CD4-positive, alpha-beta T cell treated with Interferon gamma for 1 hour (primary cell): ENCODE measurements at regions not wholly inside any gene's neighbourhood (a gene's known extent, or its start where the extent isn't known, plus 50 kb on each side); places are given as distances from the start of the nearest gene placed in this dataset.

ENCODE experiments used
- DNase-seq: peaks from one replicate; pipeline ENCODE4 v3.0.0-alpha.2; 2020

DNA sequence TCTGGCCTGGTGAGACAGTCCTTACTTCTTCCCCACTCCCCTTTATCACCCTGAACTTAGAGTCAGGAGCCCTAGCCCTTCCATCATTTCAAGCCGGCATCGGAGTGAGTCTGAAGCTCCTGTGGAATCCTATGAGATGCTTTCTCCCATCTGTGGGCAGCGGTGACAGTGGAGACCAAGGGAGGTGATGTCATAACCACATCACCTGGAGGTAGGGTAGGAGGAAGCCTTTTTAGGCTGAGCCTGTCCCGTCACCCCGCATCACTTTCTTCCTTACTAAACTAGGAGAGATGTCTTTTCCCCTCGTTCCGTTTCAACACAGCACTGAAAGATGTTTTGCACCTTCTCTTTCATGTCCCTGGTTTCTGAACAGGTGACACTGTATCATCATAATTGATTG lies 124.1 kb upstream of the WWC1 start:
- DNase-seq, result no peak

DNA sequence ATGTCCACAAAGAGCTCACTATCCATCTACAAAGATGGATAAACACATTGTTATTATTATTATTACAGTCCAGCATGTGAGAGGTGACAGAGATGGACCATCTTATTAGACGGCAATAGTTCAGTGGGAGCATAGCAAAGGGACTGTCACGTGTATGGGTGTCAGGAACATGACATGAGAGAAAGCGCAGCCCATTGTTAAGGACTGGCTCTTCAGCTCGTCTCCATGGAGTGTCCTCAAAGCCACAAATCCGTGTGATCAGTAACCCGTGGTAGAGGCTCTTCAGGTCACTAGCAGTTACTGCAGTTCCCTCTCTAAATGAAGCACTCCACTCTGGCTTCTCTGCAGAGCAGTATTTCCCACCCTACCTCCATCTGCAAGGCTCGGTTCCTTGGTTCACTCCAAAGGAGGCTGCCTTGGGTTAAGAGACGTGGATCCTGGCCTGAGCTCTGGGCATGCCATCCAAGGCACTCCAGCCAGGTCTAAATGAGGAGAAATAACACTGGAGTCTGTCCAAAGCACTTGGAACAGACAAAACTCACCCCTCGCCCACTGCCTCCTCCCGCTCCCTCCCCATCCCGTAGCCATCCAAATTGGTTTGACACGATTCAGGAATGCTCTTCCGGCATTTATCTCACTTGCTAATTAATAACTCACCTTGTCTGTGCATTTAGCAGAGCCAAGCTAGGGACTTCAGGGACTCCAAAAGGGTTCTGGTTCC lies 122.3 kb upstream of the WWC1 start:
- DNase-seq, result no peak

DNA sequence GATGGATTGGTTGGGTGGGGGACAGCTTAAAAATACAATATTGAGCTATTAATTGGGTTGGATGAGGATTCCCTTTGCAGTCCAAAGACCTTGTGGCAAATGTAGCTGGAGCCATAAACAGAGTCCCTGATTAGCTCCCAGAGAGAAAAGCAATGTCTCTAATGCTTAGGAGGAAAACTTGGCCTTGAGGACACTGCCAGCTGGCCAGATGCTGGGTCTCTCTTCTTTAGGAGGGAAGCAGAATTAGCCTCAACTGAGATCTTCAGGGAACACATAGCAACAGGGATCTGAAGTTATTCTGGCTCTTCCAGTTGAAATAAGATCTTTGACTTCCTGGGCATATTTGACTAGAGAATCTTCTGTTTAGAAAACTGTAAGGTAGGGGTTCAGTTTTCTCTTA lies 121.7 kb upstream of the WWC1 start:
- no peak for DNase-seq

DNA sequence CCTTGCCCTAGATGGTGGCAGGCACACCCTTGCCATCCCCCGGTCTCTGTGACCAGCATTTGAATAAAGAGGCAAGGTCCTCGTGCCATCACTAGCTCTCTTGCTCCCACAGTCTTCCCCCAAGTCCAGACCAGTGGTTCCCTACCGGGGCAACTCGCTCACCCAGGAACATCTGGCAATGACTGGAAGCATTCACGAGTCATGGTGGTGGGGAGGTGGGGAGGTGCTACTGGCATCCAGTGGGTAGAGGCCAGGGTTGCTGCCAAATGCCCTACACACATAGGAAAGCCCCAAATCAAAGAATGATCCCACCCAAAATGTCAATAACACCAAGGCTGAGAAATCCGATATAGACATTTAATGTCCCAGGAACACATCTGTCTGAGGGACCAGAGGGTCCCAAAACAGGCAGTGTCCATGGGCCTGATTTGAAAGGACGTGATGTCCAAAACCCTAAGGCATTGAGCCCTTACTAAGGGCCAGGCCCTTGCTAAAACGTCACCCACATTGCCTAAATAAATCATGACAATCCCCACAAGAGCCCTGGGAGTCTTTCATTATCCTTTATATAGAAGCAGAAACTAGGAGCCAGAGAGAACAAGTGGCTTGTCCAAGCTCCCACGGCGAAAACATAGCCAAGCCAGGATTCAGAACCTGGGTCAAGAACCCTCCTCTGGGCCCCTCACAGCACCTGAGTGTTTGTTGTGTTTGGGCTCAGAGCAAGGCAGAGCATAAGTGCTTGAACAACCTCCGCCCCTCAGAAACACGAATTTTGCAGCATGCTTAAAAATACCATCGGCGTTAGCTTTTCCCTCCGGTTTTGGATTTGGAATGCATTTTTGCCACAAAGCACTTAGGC lies 119.3 kb upstream of the WWC1 start:
- no peak for DNase-seq

DNA sequence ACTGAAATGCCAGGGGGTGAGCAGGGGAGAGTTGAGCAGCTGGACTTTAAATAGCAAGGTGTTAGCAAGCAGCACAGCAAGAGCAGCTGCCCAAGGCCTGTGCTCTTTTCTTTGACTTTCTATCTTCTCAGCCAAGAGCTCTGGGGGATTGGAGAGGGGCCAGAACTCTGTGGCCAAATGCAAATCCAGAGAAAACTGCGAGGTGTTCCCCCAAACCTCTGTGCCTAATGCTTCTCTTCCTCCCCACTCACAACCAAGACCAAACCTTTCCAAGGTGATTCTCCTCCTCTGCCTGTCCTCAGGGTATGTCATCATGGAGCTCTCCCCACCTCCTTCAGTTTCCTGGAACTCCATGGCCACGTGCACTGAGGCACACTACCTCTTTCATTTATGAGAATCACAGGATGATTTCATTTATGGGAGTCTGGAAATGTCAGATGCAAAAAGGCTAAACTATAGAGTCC lies 118.7 kb upstream of the WWC1 start:
- DNase-seq, result no peak

DNA sequence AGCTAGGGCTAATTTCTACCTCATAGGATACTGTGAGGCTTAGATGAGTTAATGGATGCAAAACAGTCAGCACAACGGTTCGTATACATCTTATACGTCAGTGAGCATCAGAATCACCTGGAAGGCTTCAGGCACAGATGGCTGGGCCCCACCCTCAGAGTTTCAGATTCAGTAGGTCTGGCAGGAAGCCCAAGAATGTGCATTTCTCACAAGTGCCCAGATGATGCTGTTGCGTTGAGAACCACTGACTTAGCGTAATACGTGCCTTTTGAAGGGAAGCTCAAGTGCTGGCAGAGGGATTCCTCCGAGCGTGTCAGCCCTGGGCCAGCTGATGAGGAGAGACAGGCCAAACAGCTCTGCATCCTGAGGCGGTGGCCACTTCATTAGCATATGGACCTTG lies 117.1 kb upstream of the WWC1 start:
- DNase-seq, result no peak

DNA sequence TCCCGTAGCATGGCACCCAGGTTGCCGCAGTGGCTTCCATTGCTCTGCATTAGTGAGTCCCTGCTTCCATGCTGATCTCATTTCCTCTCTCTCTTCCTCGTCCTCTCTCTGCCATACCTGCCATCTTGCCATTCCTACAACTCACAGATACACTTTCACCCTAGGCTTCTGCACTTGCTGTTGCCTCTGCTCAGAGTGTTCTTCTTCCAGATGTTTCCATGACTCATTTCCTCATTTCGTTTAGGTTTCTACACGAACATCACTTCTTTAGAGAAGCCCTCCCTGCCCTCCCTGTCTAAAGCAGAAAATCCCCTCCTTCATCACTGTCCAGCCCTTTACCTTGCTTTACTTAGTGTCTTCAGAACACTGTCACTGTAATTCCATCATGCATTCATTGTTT lies 115.2 kb upstream of the WWC1 start:
- no peak for DNase-seq

DNA sequence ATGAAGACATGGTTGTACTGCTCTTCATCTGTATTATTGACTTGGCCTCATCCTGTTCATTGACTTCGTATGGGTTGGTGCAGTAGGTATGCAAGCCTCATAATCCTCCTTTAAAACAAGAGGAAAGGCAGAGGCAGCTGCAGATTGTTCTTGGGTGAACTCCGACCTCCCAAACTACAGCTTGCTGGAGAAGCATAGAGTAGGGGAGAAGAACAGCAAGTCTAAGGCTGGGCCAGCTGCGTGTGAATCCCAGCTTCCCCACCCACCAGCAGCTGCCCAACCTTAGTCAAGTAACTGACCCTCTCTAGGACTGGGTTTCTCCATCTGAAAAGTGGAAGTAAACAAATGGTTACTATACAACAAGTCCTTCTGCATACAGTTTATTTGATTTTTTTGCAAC lies 114.5 kb upstream of the WWC1 start:
- no peak for DNase-seq

DNA sequence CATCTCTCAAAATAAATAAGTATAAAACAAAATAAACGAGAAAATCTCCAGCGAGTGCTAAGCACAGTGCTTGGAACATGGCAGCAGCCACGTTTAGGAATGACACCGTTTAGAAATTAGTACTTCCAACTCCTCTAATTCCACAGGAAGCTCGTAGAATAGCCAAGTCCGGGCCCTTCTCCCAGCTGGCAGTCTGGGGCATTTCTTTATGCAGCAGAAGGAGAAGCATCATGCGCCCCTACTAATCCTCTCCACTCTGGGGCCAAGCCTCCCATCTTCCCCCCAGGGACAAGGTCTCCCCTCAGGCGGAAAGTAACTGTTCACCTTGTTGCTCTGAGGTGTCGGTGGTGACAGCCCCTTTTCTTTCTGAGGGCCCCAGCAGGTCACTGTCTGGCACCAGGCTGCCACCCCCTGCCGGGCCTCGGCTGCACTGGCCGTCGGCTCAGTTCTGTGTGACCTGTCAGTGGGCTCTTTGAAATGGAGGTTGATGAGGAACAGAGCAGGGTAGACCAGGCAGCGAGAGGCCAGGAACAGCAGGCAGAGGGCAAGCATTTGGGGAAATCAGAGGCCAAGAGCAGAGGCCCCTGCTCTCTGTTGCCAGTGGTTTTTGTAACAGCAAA lies 113.5 kb upstream of the WWC1 start:
- no peak for DNase-seq

DNA sequence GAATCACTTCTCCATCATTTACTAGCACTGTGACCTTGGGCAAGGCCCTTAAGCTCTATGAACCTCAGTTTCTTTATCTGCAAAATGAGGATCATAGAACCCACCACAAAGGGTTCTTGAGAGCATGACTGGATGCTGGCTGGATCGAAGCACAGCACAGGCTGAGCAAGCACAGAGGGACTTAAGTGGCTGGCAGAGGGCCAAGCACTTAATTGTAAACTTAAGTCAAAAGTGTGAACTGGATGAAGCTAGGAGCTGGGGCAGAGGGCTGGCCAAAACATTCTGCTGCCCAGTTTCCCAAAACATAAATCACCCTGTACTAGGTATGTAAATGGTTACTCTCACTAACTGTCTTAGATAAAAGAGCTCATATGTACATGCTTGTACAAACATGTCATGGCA lies 112.3 kb upstream of the WWC1 start:
- DNase-seq, result no peak

DNA sequence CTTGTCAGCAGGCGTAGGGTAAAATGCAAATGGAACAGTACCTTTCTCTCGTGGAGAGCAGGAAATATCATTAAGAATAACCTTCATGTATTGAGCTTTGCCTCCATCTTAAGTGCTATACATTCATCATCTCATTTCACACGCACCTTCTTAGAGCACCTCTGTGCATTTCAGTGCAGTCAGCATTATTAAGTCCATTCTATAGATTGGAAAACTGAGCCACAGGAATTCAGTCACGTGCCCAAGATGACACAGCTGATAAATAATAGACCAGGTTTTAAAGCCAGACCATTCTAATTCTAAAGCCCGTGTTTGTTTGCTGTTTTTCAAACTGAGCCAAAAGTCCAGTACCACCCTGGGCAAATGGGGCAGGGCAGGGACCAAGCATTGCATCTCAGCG lies 109.2 kb upstream of the WWC1 start:
- no peak for DNase-seq

DNA sequence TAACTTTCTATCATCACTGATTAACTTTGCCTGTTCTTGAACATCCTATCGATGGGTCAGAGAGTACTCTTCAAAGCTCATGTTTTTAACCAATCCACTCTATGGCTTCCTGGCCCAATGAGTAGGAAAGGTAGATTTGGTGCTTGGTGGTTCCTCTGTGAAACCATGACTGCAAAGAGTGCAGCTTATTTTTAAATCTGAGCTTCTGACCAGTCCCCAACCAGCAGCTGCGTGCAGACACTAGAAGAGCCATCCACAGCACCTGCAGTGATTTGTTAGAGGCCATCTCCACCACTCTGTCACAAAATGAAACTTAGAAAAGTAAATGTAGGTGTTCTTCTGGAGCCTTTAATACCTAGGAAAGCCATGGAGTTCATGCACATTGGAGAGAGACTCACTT lies 107.3 kb upstream of the WWC1 start:
- DNase-seq, result no peak

DNA sequence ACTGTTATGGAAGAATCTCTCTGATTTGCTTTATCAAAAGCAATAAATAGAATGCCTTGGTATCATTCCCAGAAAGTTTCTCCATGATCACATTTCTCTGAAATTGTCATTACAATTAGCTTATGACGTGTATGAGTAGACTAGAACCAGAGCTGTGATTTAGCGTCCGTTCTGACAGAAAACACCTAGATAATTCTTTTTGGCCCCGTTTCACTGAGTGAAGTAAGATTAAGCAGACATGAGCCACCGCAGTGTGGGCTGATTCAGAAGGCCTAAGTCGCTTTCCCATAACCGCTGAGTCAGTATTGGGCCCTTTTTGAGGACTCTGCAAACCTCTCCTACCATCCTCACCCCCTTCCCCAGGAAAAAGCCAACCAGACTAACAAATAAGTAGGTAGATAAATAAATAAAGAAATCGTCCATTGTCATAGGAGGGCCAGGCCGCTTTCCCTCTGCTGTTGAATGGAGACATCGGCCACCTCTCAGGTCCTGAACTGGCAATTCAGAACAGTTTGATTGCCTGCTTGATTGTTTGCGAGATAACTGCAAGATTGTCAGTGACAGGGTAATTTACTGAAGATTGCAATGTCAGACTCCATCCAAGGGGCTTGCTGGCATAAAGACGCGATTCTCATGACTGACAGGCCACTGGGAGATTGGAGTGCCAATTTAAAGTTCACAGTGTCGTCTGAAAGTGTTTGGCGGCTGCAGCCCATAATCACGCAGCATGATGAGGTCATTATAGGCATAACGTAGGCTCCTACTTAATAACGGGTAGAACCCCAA lies 105.0 kb upstream of the WWC1 start:
- DNase-seq, result no peak

DNA sequence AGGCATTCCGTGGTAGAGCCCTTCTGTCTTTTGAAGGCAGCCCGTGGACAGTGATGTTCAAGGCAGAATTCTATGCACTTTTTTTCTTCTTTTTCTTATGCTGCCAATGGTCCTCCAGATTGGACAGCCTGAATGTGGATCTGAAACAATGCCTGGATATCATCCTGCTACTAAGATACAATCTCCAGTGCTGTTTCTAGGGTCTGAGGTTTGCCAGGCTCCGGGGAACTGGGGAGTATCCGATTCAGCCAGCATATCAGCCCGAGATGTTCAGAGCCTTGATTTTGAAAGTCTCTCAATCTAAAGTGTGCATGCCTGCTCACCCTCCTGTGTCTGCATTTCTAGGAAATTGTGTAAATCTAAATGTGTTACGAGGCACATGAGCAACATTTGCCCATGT lies 103.8 kb upstream of the WWC1 start:
- DNase-seq, result no peak

DNA sequence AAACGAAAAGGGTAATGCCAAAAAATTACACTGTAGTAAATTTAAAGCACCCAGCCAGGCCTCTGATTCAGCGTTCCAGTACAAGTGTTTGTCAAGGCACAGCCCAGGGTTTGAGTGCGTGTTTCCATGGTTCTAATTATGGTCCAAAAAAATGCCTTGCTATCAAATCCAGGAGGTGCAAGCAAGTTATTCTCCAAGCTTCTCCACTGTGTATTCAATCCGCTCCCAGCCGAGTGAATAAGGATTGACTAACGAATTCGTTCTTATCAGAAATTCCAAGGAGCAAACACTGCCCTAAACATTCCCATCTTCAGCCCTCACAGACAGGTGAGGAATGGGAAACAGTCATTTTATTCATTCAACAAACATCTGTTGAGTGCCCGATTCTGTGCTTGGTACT lies 103.3 kb upstream of the WWC1 start:
- DNase-seq, result no peak

DNA sequence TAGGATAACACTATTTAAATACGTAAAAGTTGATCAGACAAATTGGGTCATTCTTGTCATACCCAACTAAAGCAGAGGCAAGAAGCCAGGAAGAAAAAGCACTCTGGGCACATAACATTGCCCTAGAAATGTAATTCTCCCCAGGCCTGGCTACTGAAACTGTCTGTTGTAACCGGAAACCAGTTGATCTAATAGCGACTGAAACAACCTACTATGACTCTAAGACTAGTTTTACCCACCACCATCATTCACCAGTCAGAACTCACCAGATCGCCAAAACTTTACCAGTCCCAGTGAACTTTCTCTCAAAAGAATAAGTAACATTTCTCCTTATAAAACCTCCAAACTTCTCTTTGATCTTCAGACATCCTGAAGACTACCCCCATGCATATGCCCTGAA lies 99.3 kb upstream of the WWC1 start:
- no peak for DNase-seq

DNA sequence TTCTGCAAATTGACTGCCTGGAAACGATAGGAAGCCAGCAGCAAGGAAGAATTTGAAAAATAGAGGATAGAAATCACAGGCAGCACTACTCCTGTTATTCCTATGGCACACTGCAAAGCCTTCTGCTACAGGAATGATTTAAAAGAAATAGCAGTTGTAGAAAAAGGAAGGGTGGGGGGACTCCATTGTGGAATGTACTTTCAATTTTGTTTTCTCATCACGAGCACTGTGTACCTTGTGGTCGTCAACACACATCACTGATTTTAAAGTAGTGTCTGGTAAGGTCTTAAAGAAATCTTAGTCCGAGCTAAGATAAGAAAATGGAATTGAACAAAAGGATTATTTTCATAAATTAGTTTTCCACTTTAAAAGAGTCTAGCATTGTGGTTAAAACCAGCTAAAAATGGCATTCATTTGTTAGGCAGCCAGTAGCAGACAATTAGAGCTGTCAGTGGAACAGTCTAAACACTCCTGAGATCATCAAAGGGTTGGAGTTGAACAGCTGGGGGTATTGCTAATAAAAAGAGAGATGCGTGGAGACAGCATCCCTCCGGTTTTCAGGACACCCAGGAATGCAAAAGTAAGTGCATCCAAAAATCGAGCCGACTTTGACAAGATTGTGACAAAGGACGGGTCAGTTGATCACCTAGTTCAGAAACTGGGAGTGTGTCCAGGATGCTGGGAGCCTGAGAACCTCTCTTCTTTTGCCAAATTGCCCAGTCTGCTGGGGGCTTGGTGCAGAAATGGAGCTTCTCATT lies 97.8 kb upstream of the WWC1 start:
- DNase-seq, result no peak

DNA sequence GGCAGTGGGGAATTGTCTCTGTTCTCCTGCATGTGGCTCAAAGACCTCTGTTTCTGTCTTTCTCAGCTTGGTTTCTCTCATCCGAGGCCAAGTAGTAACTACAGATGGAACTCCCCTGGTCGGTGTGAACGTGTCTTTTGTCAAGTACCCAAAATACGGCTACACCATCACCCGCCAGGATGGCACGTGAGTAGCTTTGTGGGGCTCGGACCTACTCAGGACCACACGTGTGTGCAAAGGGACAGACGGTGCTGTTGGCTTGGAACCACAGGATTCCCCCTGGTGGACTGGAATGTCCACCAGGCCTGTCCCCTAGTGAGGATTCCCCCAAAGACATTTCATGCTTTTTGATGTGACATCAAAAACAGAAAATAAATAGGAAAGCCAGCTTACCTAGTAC lies 96.3 kb upstream of the WWC1 start:
- no peak for DNase-seq

DNA sequence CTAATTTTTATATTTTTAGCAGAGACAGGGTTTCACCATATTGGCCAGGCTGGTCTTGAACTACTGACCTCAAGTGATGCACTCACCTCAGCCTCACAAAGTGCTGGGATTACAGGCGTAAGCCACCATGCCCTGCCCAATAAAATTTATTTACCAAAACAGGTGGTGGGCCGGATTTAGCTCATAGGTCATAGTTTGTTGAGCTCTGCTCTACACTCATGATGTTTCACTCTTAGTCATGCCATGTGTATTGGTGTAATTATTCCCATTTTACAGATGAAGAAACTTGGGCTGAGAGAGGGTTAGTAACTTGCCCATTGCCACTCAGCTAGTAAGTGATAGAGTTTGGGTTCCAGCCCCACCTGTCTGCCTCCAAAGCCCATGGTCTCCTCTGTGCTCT lies 93.1 kb upstream of the WWC1 start:
- DNase-seq, result no peak

DNA sequence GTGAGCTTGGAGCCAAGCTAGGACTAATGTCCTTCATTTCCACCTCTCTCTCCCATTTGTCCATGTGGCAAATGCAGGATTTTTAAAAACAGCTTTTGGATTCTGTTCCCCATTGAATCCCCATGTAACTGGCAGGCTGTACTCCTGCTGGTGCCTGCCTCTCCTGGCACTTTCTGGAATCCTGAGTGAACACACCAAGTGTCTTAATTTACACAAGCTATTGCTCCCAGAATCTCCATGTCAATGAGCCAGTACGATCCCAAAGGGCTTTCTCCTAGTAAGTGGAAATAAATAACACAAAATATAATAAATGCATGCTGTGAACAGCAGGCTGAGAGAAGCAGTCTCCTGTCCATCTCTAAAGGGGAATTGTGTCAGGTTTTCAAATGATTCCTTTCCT lies 88.4 kb upstream of the WWC1 start:
- no peak for DNase-seq

DNA sequence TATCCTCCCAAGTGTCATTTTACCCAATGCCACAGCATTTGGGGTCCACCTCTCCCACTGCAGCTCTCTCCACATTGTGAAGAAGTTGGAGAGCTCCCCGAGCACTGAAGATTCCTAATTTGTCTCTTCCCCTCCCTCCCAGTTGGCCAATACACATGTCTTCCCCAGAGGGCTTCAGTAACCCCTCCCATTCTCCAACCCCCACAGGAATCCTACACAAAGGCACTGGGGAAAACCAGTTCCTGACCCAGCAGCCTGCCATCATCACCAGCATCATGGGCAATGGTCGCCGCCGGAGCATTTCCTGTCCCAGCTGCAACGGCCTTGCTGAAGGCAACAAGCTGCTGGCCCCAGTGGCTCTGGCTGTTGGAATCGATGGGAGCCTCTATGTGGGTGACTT lies 87.3 kb upstream of the WWC1 start:
- no peak for DNase-seq

DNA sequence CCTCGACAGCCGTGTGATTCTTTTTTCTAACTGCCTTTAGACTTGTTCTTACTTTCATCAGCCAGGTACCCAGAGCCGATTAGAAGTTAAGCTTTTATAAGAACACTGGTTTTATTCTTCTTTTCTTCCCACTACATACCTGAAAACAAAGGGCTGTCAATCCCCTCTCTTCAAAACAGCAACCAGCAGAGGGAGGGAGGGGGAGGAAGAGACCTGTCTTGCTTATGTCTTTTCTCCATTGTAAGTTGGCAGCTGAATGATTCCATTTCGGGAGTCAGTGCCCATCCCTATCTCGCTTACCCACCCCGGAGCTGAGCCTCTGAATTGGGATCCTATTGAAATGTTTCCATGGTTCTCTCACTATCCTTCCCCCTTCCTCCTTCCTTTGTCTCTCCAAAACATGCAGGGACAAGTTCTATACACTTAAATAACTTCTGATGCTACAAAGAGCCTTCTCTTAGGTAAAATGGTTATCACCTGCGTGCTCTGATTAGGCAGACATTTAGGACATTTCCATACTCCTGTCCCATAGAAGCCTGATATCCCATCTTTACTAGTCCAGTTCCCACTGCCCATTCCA lies 83.9 kb upstream of the WWC1 start:
- no peak for DNase-seq
